ENCODE measurements at regions not wholly inside any gene's neighbourhood (a gene's known extent, or its start where the extent isn't known, plus 50 kb on each side); places are given as distances from the start of the nearest gene placed in this dataset.

DNA sequence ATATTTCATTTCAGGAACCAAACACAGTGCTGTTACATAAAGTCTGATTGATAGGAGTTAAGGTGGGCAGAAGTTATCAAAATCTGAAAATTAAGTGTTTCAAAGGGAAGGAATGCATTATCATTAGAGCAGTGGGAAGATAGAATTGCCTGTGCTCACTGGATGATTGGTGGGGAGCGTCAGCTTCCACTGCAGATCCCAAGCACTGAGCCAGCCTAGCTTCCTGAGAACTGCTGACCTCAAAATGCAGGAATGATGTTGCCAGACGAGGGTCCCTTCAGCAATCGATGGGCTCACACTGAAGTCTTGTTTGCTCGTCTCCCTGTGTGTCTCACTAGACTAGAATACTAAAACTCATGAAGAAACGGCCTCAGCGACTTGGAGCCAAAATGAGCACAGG, 110.0 kb upstream of the PHACTR1 start:
- H3K36me3 Mint-ChIP-seq: no peaks in the 10 kb centered on the region
- peaks cover 6% of the 10 kb centered on the region for H3F3A ChIP-seq (ENCODE audit: low read depth)
- H3K79me2 ChIP-seq (ENCODE audit: low read depth): no peaks in the 10 kb centered on the region
- no peaks in the 10 kb centered on the region for H3K9me3 ChIP-seq (ENCODE audit: low read depth)
- H2AFZ ChIP-seq (replicated peaks): no peak overlapping the region
- no peak overlapping the region for H3K4me2 ChIP-seq
- H3K4me1 ChIP-seq: peaks cover 10% of the 10 kb centered on the region
- no peak for TF ChIP-seq EZH2phosphoT487 (IDR thresholded peaks at IDR 0.05)
- no peak for TF ChIP-seq EZH2 (IDR thresholded peaks at IDR 0.05)
- TF ChIP-seq, protein P1, sequence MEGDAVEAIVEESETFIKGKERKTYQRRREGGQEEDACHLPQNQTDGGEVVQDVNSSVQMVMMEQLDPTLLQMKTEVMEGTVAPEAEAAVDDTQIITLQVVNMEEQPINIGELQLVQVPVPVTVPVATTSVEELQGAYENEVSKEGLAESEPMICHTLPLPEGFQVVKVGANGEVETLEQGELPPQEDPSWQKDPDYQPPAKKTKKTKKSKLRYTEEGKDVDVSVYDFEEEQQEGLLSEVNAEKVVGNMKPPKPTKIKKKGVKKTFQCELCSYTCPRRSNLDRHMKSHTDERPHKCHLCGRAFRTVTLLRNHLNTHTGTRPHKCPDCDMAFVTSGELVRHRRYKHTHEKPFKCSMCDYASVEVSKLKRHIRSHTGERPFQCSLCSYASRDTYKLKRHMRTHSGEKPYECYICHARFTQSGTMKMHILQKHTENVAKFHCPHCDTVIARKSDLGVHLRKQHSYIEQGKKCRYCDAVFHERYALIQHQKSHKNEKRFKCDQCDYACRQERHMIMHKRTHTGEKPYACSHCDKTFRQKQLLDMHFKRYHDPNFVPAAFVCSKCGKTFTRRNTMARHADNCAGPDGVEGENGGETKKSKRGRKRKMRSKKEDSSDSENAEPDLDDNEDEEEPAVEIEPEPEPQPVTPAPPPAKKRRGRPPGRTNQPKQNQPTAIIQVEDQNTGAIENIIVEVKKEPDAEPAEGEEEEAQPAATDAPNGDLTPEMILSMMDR (IDR thresholded peaks at IDR 0.05): no peak
- no peak overlapping the region for H3K27ac Mint-ChIP-seq
- peaks cover 4% of the 10 kb centered on the region for H3K4me1 Mint-ChIP-seq
- H3K9ac ChIP-seq: no peak overlapping the region
- no peak for DNase-seq (ENCODE audit: low spot score)
- H3K27me3 Mint-ChIP-seq (ENCODE audit: insufficient read depth, low read depth): no peaks in the 10 kb centered on the region
- no peaks in the 10 kb centered on the region for H3K36me3 ChIP-seq
- no peaks in the 10 kb centered on the region for H3K27me3 ChIP-seq
- no peaks in the 10 kb centered on the region for H4K20me1 ChIP-seq (ENCODE audit: low read depth)
- no peak overlapping the region for H3K4me3 ChIP-seq
- H3K27ac ChIP-seq: no peak overlapping the region
- no peak overlapping the region for H3K4me3 Mint-ChIP-seq
- no peaks in the 10 kb centered on the region for H3K9me3 Mint-ChIP-seq

DNA sequence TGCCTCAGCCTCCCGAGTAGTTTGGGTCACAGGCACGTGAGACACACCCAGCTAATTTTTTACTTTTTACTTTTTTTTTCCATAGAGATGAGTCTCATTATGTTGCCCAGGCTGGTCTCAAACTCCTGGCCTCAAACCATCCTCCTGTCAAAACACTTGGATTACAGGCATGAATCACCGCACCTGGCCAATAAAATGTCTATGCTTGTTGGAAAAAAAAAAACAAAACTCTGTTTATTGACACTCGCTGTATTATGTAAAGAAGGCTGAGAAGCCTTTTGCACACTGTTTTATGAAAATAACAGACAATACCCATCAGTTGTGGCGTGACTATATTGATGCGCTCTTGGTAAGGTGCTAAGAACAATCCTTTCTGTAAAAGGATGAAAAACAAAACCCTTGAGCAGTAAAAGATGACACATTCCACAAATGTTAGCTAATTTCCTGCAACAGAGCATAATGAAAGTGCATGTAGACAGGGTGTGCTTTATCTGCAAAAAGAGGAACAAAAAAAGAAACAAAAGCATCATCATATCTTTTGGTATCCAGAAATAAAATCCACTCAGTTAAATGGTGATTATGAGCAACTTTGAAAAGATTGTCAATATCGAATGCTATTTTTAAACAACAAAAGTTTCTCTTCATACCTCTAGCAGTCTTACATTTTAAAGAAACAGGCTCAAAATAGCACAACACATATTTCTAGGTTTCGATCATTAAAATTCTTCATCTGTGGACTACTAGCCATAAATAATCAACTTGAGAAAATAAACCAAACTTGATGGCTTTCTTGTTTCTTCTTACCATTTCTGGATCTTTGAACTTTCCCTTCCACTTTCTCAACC, 108.3 kb upstream of the PHACTR1 start:
- Histone ChIP-seq H3K36me3 (no peaks in the 10 kb centered on the region), H3K27ac (no peak overlapping the region), H4K20me1 (ENCODE audit: low read depth) (no peaks in the 10 kb centered on the region), H3K4me1 (no peaks in the 10 kb centered on the region), H3K9ac (no peak overlapping the region), H3K4me3 (no peak overlapping the region), H3K4me2 (no peak overlapping the region), H2AFZ (replicated peaks) (no peak overlapping the region), H3K79me2 (ENCODE audit: low read depth) (no peaks in the 10 kb centered on the region), H3F3A (ENCODE audit: low read depth) (no peaks in the 10 kb centered on the region), H3K9me3 (ENCODE audit: low read depth) (no peaks in the 10 kb centered on the region), H3K27me3 (no peaks in the 10 kb centered on the region)
- Mint-ChIP-seq H3K36me3 (no peaks in the 10 kb centered on the region), H3K27ac (no peak overlapping the region), H3K9me3 (no peaks in the 10 kb centered on the region), H3K4me1 (no peaks in the 10 kb centered on the region), H3K27me3 (ENCODE audit: insufficient read depth, low read depth) (no peaks in the 10 kb centered on the region), H3K4me3 (no peak overlapping the region)
- no peak for DNase-seq (ENCODE audit: low spot score)
- no peak for TF ChIP-seq EZH2phosphoT487 (IDR thresholded peaks at IDR 0.05)
- TF ChIP-seq, protein P1 (IDR thresholded peaks at IDR 0.05): no peak
- TF ChIP-seq EZH2 (IDR thresholded peaks at IDR 0.05): no peak

DNA sequence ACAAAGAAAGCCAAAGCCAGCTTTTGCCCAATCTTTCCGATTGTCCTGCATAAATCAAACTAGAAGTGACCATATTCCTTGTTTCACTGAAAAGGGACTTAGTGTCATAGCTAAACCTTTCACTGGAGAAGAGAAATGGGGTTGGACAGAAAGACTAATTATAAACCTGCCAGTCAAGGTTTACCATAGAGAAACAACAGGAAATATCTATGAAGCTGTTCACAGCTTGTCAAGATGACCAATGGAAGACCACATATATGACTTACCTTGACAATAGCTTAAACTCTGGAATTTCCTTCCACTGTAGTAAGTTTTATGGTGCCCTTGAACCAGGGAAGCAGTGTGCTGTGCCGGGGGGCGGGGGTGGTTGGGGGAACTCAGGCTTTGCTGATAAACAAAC, 107.7 kb upstream of the PHACTR1 start:
- no peaks in the 10 kb centered on the region for H3K4me1 ChIP-seq
- TF ChIP-seq EZH2 (IDR thresholded peaks at IDR 0.05) (no peak), EZH2phosphoT487 (IDR thresholded peaks at IDR 0.05) (no peak)
- TF ChIP-seq, protein P1 (IDR thresholded peaks at IDR 0.05): no peak
- no peaks in the 10 kb centered on the region for H3K36me3 ChIP-seq
- DNase-seq (ENCODE audit: low spot score): no peak
- no peaks in the 10 kb centered on the region for H3K27me3 ChIP-seq
- H2AFZ ChIP-seq (replicated peaks): no peak overlapping the region
- no peaks in the 10 kb centered on the region for H3F3A ChIP-seq (ENCODE audit: low read depth)
- Mint-ChIP-seq H3K27ac (no peak overlapping the region), H3K36me3 (no peaks in the 10 kb centered on the region), H3K4me3 (no peak overlapping the region), H3K27me3 (ENCODE audit: insufficient read depth, low read depth) (no peaks in the 10 kb centered on the region), H3K9me3 (no peaks in the 10 kb centered on the region), H3K4me1 (no peaks in the 10 kb centered on the region)
- H4K20me1 ChIP-seq (ENCODE audit: low read depth): no peaks in the 10 kb centered on the region
- H3K4me3 ChIP-seq: no peak overlapping the region
- H3K4me2 ChIP-seq: no peak overlapping the region
- no peak overlapping the region for H3K9ac ChIP-seq
- no peaks in the 10 kb centered on the region for H3K9me3 ChIP-seq (ENCODE audit: low read depth)
- no peak overlapping the region for H3K27ac ChIP-seq
- no peaks in the 10 kb centered on the region for H3K79me2 ChIP-seq (ENCODE audit: low read depth)
